Mesenchymal stem cell (in vitro differentiated cells and primary cell): ENCODE measurements at regions not wholly inside any gene's neighbourhood (a gene's known extent, or its start where the extent isn't known, plus 50 kb on each side); places are given as distances from the start of the nearest gene placed in this dataset.

Experiments
- DNase-seq: peaks from one replicate; pipeline ENCODE4 v3.0.0-alpha.2; 2013
- H2AFZ ChIP-seq: one replicate; pipeline ENCODE4 v1.6.1; 2013; ENCODE audit warnings: low read depth, mild to moderate bottlenecking, control low read depth, inconsistent platforms, low read length, moderate library complexity
- H2AK5ac ChIP-seq: 2 replicates; pipeline ENCODE4 v1.6.1; 2013; ENCODE audit warnings: low read length, moderate library complexity, mild to moderate bottlenecking, inconsistent platforms; ENCODE audit not compliant: severe bottlenecking
- H2BK120ac ChIP-seq: one replicate; pipeline ENCODE4 v1.6.1; 2013; ENCODE audit warnings: low read depth, mild to moderate bottlenecking, inconsistent platforms, low read length, moderate library complexity
- H2BK12ac ChIP-seq, 2 experiments: one replicate each; pipeline ENCODE4 v1.6.1; 2013; ENCODE audit warnings: inconsistent platforms in 2 of 2, low read length in 2 of 2, mild to moderate bottlenecking in 2 of 2, moderate library complexity in 2 of 2, control low read depth in 1 of 2
- H2BK15ac ChIP-seq: one replicate; pipeline ENCODE4 v1.6.1; 2013; ENCODE audit warnings: mild to moderate bottlenecking, low read depth, inconsistent platforms; ENCODE audit not compliant: poor library complexity, severe bottlenecking
- H2BK5ac ChIP-seq: 2 replicates; pipeline ENCODE4 v1.6.1; 2013; ENCODE audit warnings: low read depth, mild to moderate bottlenecking, low read length, control low read depth, inconsistent platforms; ENCODE audit not compliant: poor library complexity, severe bottlenecking
- H3K14ac ChIP-seq, 2 experiments: one replicate each; pipeline ENCODE4 v1.6.1; 2013; ENCODE audit warnings: inconsistent platforms in 2 of 2, low read length in 2 of 2, control low read depth in 1 of 2, mild to moderate bottlenecking in 1 of 2, moderate library complexity in 1 of 2
- H3K18ac ChIP-seq, 2 experiments: one replicate each; pipeline ENCODE4 v1.6.1; 2013; ENCODE audit warnings: inconsistent platforms in 2 of 2, low read length in 2 of 2, control low read depth in 1 of 2, low read depth in 1 of 2, mild to moderate bottlenecking in 1 of 2
- H3K23ac ChIP-seq, 2 experiments: one replicate each; pipeline ENCODE4 v1.6.1; 2013; ENCODE audit warnings: inconsistent platforms in 2 of 2, low read length in 2 of 2, mild to moderate bottlenecking in 2 of 2, moderate library complexity in 2 of 2, control low read depth in 1 of 2
- H3K27ac ChIP-seq: 2 replicates; pipeline ENCODE4 v1.5.1; 2013; ENCODE audit warnings: mild to moderate bottlenecking, moderate library complexity, low read length, control low read depth, inconsistent platforms; ENCODE audit not compliant: poor library complexity, severe bottlenecking
- H3K27me3 ChIP-seq, 2 experiments: 2 replicates each; pipeline versions ENCODE4 v1.6.1 to v1.7.0; 2013; ENCODE audit warnings: low read length in 2 of 2, mild to moderate bottlenecking in 2 of 2, moderate library complexity in 2 of 2, control low read depth in 1 of 2, inconsistent platforms in 1 of 2; ENCODE audit not compliant: control insufficient read depth in 1 of 2, insufficient read depth in 1 of 2
- H3K36me3 ChIP-seq, 2 experiments: 2 replicates each; pipeline versions ENCODE4 v1.6.1 to v1.7.0; 2013; ENCODE audit warnings: low read length in 2 of 2, control low read depth in 1 of 2, inconsistent platforms in 1 of 2, low read depth in 1 of 2, mild to moderate bottlenecking in 1 of 2; ENCODE audit not compliant: insufficient read depth in 2 of 2, control insufficient read depth in 1 of 2
- H3K4ac ChIP-seq, 2 experiments: one replicate each; pipeline ENCODE4 v1.6.1; 2013; ENCODE audit warnings: inconsistent platforms in 2 of 2, low read length in 2 of 2, mild to moderate bottlenecking in 2 of 2, moderate library complexity in 2 of 2, control low read depth in 1 of 2, low read depth in 1 of 2
- H3K4me1 ChIP-seq: 2 replicates; pipeline ENCODE4 v1.6.1; 2013; ENCODE audit warnings: low read depth, low read length, control low read depth; ENCODE audit not compliant: control insufficient read depth, insufficient read depth
- H3K4me2 ChIP-seq: 2 replicates; pipeline ENCODE4 v1.6.1; 2013; ENCODE audit warnings: low read length, mild to moderate bottlenecking, inconsistent platforms; ENCODE audit not compliant: poor library complexity, severe bottlenecking
- H3K4me3 ChIP-seq, 2 experiments: 2 replicates each; pipeline versions ENCODE4 v1.5.1 to v1.7.0; 2013; ENCODE audit warnings: low read length in 2 of 2, mild to moderate bottlenecking in 2 of 2, control low read depth in 1 of 2, low read depth in 1 of 2; ENCODE audit not compliant: insufficient read depth in 1 of 2
- H3K79me1 ChIP-seq: replicated peaks from 2 replicates; pipeline ENCODE4 v1.6.1; 2013; ENCODE audit warnings: mild to moderate bottlenecking, control low read depth, low read length, inconsistent platforms; ENCODE audit not compliant: poor library complexity, severe bottlenecking
- H3K9ac ChIP-seq: 2 replicates; pipeline ENCODE4 v1.7.0; 2013; ENCODE audit warnings: mild to moderate bottlenecking, low read length, moderate library complexity
- H3K9me3 ChIP-seq: 2 replicates; pipeline ENCODE4 v1.7.0; 2013; ENCODE audit warnings: mild to moderate bottlenecking, low read length; ENCODE audit not compliant: control insufficient read depth
- H4K8ac ChIP-seq: one replicate; pipeline ENCODE4 v1.6.1; 2013; ENCODE audit warnings: inconsistent platforms, mild to moderate bottlenecking, low read length, moderate library complexity
- H4K91ac ChIP-seq: one replicate; pipeline ENCODE4 v1.6.1; 2013; ENCODE audit warnings: mild to moderate bottlenecking, low read length, inconsistent platforms
- WGBS: methylation state at CpG from one replicate; pipeline ENCODE4 v1.1.7; 2013; ENCODE audit warnings: mixed read lengths; 5-methylcytosine and 5-hydroxymethylcytosine counted together

GRCh38 chr1:238830036-238830611, 556.2 kb upstream of the CHRM3 start:
- Histone ChIP-seq H2BK120ac (no peak overlapping the region), H2AK5ac (no peak overlapping the region), H3K4ac (no peak overlapping the region), H3K36me3 (no peaks in the 10 kb centered on the region), H3K4me1 (no peaks in the 10 kb centered on the region), H3K14ac (no peak overlapping the region), H3K4me3 (no peak overlapping the region), H3K9ac (no peak overlapping the region), H3K79me1 (no peaks in the 10 kb centered on the region), H3K18ac (no peak overlapping the region), H2BK5ac (no peak overlapping the region), H2AFZ (no peak overlapping the region), H2BK12ac (no peak overlapping the region), H4K91ac (no peak overlapping the region), H3K27me3 (no peaks in the 10 kb centered on the region), H3K4me2 (no peak overlapping the region), H3K23ac (no peak overlapping the region), H2BK15ac (no peak overlapping the region), H3K9me3 (peaks cover 26% of the 10 kb centered on the region), H3K27ac (no peak overlapping the region), H4K8ac (no peak overlapping the region)
- 65% methylated on average over 2 of the region's 3 CpGs for WGBS
- DNase-seq = no peak

- Histone ChIP-seq H3K9me3 (peaks cover 43% of the 10 kb centered on the region), H2BK15ac (no peak overlapping the region), H3K36me3 (no peaks in the 10 kb centered on the region), H2BK120ac (no peak overlapping the region), H3K4me3 (no peak overlapping the region), H4K8ac (no peak overlapping the region), H3K4ac (no peak overlapping the region), H4K91ac (no peak overlapping the region), H3K27ac (no peak overlapping the region), H3K23ac (no peak overlapping the region), H3K4me1 (no peaks in the 10 kb centered on the region), H3K79me1 (no peaks in the 10 kb centered on the region), H3K9ac (no peak overlapping the region), H2AK5ac (no peak overlapping the region), H2BK12ac (no peak overlapping the region), H3K27me3 (no peaks in the 10 kb centered on the region), H2BK5ac (no peak overlapping the region), H3K18ac (no peak overlapping the region), H3K4me2 (no peak overlapping the region), H2AFZ (no peak overlapping the region), H3K14ac (no peak overlapping the region)
- no peak for DNase-seq
Observed at GRCh38 chr1:238826891-238827290, 559.5 kb upstream of the CHRM3 start.

GRCh38 chr1:238823416-238823815, 563.0 kb upstream of the CHRM3 start:
- no peak overlapping the region for H2BK5ac ChIP-seq
- no peak for DNase-seq
- H3K4me3 ChIP-seq = no peak overlapping the region
- H3K9me3 ChIP-seq = peaks cover 35% of the 10 kb centered on the region
- no peaks in the 10 kb centered on the region for H3K27me3 ChIP-seq
- no peak overlapping the region for H3K4me2 ChIP-seq
- H3K23ac ChIP-seq = no peak overlapping the region
- H2AFZ ChIP-seq = no peak overlapping the region
- H4K8ac ChIP-seq = no peak overlapping the region
- no peaks in the 10 kb centered on the region for H3K79me1 ChIP-seq
- H3K27ac ChIP-seq = no peak overlapping the region
- no peak overlapping the region for H2BK12ac ChIP-seq
- no peak overlapping the region for H2BK120ac ChIP-seq
- no peak overlapping the region for H3K18ac ChIP-seq
- H3K9ac ChIP-seq = no peak overlapping the region
- no peak overlapping the region for H2AK5ac ChIP-seq
- no peak overlapping the region for H2BK15ac ChIP-seq
- H3K14ac ChIP-seq = no peak overlapping the region
- no peak overlapping the region for H4K91ac ChIP-seq
- H3K36me3 ChIP-seq = no peaks in the 10 kb centered on the region
- H3K4ac ChIP-seq = no peak overlapping the region
- no peaks in the 10 kb centered on the region for H3K4me1 ChIP-seq

GRCh38 chr1:238811211-238811879, 575.0 kb upstream of the CHRM3 start:
- 59% methylated on average over 2 of the region's 3 CpGs for WGBS
- no peak overlapping the region for H2BK120ac ChIP-seq
- H2AFZ ChIP-seq = no peak overlapping the region

More at GRCh38 chr1:238811211-238811879, 575.0 kb upstream of the CHRM3 start:
- Histone ChIP-seq H3K4ac (no peak overlapping the region), H3K4me3 (no peak overlapping the region), H3K9me3 (peaks cover 4% of the 10 kb centered on the region), H2BK15ac (no peak overlapping the region), H3K4me2 (no peak overlapping the region), H2AK5ac (no peak overlapping the region), H4K8ac (no peak overlapping the region), H3K79me1 (no peaks in the 10 kb centered on the region), H3K36me3 (no peaks in the 10 kb centered on the region), H3K4me1 (no peaks in the 10 kb centered on the region), H3K14ac (no peak overlapping the region), H2BK12ac (no peak overlapping the region), H4K91ac (no peak overlapping the region), H3K9ac (no peak overlapping the region), H3K23ac (no peak overlapping the region), H3K27ac (no peak overlapping the region), H3K27me3 (no peaks in the 10 kb centered on the region), H2BK5ac (no peak overlapping the region), H3K18ac (no peak overlapping the region)
- no peak for DNase-seq
